HCT116 (cell line): ENCODE measurements at regions not wholly inside any gene's neighbourhood (a gene's known extent, or its start where the extent isn't known, plus 50 kb on each side); places are given as distances from the start of the nearest gene placed in this dataset.

Experiments used
- ATAC-seq: fragments of 200-7000 bp; cut with Tn5 transposase; 2 replicates; pipeline ENCODE4 v1.9.1; 2020; ENCODE audit warnings: mild to moderate bottlenecking, moderate library complexity
- BruUV-seq: library from RNA; stranded (reverse); fragments of 400-500 nt; replicated peaks from 2 replicates; lab custom pipeline; 2021; lab: Mats Ljungman, UMichigan
- CTCF ChIA-PET: fragments of 300-600 bp; sonication (Branson Sonifier 250); formaldehyde crosslinking; loops from one replicate; lab custom pipeline; 2021; ENCODE audit warnings: antibody characterized with exemption; lab: Charles Lee
- POLR2A ChIA-PET: fragments of 300-600, 350-600 bp; sonication (Branson Sonifier 250); formaldehyde crosslinking; loops from one replicate; lab custom pipeline; 2021; ENCODE audit warnings: antibody characterized with exemption; lab: Charles Lee
- RAD21 ChIA-PET, 2 experiments: fragments of 300-600 bp; sonication (Branson Sonifier 250); formaldehyde crosslinking; loops; one replicate each; lab custom pipeline; 2023; ENCODE audit warnings: low total read pairs in 2 of 2; ENCODE audit not compliant: uncharacterized antibody in 2 of 2, unreplicated experiment in 2 of 2, low non-redundant PET in 1 of 2; lab: Charles Lee
- DNase-seq: peaks from one replicate; pipeline ENCODE4 v3.0.0-alpha.2; 2010; ENCODE audit warnings: low read depth, low spot score
- H2AFZ ChIP-seq: fragments of 200-600 bp; shearing (Covaris generic), sonication (generic); 2 replicates; pipeline ENCODE4 v1.6.1; 2017; ENCODE audit warnings: low read depth, mixed run types, mixed read lengths, antibody characterized with exemption, low read length; ENCODE audit not compliant: poor library complexity, severe bottlenecking
- H3K27ac ChIP-seq: 2 replicates; pipeline ENCODE4 v1.5.1; 2012; ENCODE audit warnings: low read depth, low read length
- H3K27me3 ChIP-seq: fragments of 200-600 bp; sonication (generic); 2 replicates; pipeline ENCODE4 v1.6.1; 2016; ENCODE audit warnings: mixed run types, low read length, mixed read lengths; ENCODE audit not compliant: insufficient read depth
- H3K36me3 ChIP-seq, 2 experiments: fragments of 200-500 bp in 1 of 2; fragments of 200-600 bp in 1 of 2; sonication (Bioruptor generic) in 1 of 2; sonication (generic) in 1 of 2; 2 replicates each; pipeline versions ENCODE4 v1.5.1 to v1.6.1; 2014 to 2016; ENCODE audit warnings: low read length in 2 of 2, inconsistent platforms in 1 of 2, mixed read lengths in 1 of 2, mixed run types in 1 of 2; ENCODE audit not compliant: insufficient read depth in 2 of 2, control insufficient read depth in 1 of 2
- H3K4me1 ChIP-seq, 2 experiments: fragments of 200-600 bp in 1 of 2; sonication (generic) in 1 of 2; 2 replicates each; pipeline versions ENCODE4 v1.5.1 to v1.6.1; 2012 to 2017; ENCODE audit warnings: low read length in 2 of 2, inconsistent platforms in 1 of 2, mild to moderate bottlenecking in 1 of 2, mixed read lengths in 1 of 2, mixed run types in 1 of 2, moderate library complexity in 1 of 2; ENCODE audit not compliant: insufficient read depth in 2 of 2, control insufficient read depth in 1 of 2
- H3K4me2 ChIP-seq: fragments of 200-600 bp; sonication (generic); 2 replicates; pipeline ENCODE4 v1.6.1; 2017; ENCODE audit warnings: mixed run types, low read length, mixed read lengths
- H3K4me3 ChIP-seq, 2 experiments: fragments of 200-600 bp in 1 of 2; sonication (generic) in 1 of 2; replicated peaks in 1 of 2; 2 replicates each; pipeline ENCODE4 v1.5.1; 2011 to 2016; ENCODE audit warnings: low read length in 2 of 2, control low read depth in 1 of 2, low read depth in 1 of 2, mild to moderate bottlenecking in 1 of 2, mixed read lengths in 1 of 2, mixed run types in 1 of 2
- H3K79me2 ChIP-seq: fragments of 200-600 bp; sonication (generic); 2 replicates; pipeline ENCODE4 v1.6.1; 2017; ENCODE audit warnings: mild to moderate bottlenecking, mixed run types, low read length, moderate library complexity, mixed read lengths; ENCODE audit not compliant: insufficient read depth
- H3K9ac ChIP-seq: fragments of 200-600 bp; sonication (generic); 2 replicates; pipeline ENCODE4 v1.6.1; 2016; ENCODE audit warnings: low read length, mixed read lengths
- H3K9me2 ChIP-seq: fragments of 200-600 bp; sonication (generic), shearing (Covaris generic); 2 replicates; pipeline ENCODE4 v1.6.1; 2017; ENCODE audit warnings: mixed run types, mild to moderate bottlenecking, moderate library complexity; ENCODE audit not compliant: insufficient read depth
- H3K9me3 ChIP-seq, 2 experiments: fragments of 200-500 bp in 1 of 2; fragments of 200-600 bp in 1 of 2; sonication (Bioruptor generic) in 1 of 2; sonication (generic) in 1 of 2; 2 replicates each; pipeline ENCODE4 v1.6.1; 2014 to 2017; ENCODE audit warnings: low read length in 2 of 2, mixed read lengths in 2 of 2, inconsistent platforms in 1 of 2, low read depth in 1 of 2, mild to moderate bottlenecking in 1 of 2, mixed run types in 1 of 2, moderate library complexity in 1 of 2; ENCODE audit not compliant: control insufficient read depth in 1 of 2, insufficient read depth in 1 of 2
- H4K20me1 ChIP-seq: fragments of 200-600 bp; sonication (generic), shearing (Covaris generic); 2 replicates; pipeline ENCODE4 v1.6.1; 2017; ENCODE audit warnings: mixed run types, mild to moderate bottlenecking, moderate library complexity; ENCODE audit not compliant: insufficient read depth
- ATF3 ChIP-seq: IDR thresholded peaks from 2 replicates; pipeline ENCODE4 v1.6.1; 2012
- CBX3 ChIP-seq: IDR thresholded peaks from 2 replicates; pipeline ENCODE4 v1.6.1; 2012; ENCODE audit warnings: low read depth
- CEBPB ChIP-seq: IDR thresholded peaks from 2 replicates; pipeline ENCODE4 v1.6.1; 2012; ENCODE audit warnings: low read depth
- EGR1 ChIP-seq: IDR thresholded peaks from 2 replicates; pipeline ENCODE4 v1.6.1; 2012; ENCODE audit warnings: low read depth
- ELF1 ChIP-seq: IDR thresholded peaks from 2 replicates; pipeline ENCODE4 v1.6.1; 2012; ENCODE audit warnings: low read depth, borderline replicate concordance
- EZH2 ChIP-seq: fragments of 200-600 bp; sonication (generic); IDR thresholded peaks from 2 replicates; pipeline ENCODE4 v1.6.1; 2017; ENCODE audit warnings: antibody characterized with exemption, mixed run types
- EZH2phosphoT487 ChIP-seq: fragments of 200-600 bp; IDR thresholded peaks from 2 replicates; pipeline ENCODE4 v1.6.1; 2018; ENCODE audit warnings: antibody characterized with exemption, borderline replicate concordance
- FOSL1 ChIP-seq: IDR thresholded peaks from 2 replicates; pipeline ENCODE4 v1.6.1; 2012; ENCODE audit warnings: low read depth
- JUND ChIP-seq: IDR thresholded peaks from 2 replicates; pipeline ENCODE4 v1.6.1; 2012
- MAX ChIP-seq: IDR thresholded peaks from 2 replicates; pipeline ENCODE4 v1.6.1; 2012
- POLR2A ChIP-seq: IDR thresholded peaks from 2 replicates; pipeline ENCODE4 v1.7.0; 2011; ENCODE audit warnings: borderline replicate concordance; ENCODE audit not compliant: insufficient read depth, insufficient read length; ENCODE audit errors: extremely low read depth
- POLR2AphosphoS5 ChIP-seq: IDR thresholded peaks from 2 replicates; pipeline ENCODE4 v1.6.1; 2011; ENCODE audit warnings: mild to moderate bottlenecking, low read depth, low read length, moderate library complexity
- RAD21 ChIP-seq: IDR thresholded peaks from 2 replicates; pipeline ENCODE4 v1.6.1; 2012; ENCODE audit warnings: low read depth, mild to moderate bottlenecking
- SIN3A ChIP-seq: IDR thresholded peaks from 2 replicates; pipeline ENCODE4 v1.6.1; 2012; ENCODE audit warnings: low read depth
- SRF ChIP-seq: IDR thresholded peaks from 2 replicates; pipeline ENCODE4 v1.6.1; 2012; ENCODE audit warnings: low read depth
- TCF7L2 ChIP-seq: IDR thresholded peaks from 2 replicates; pipeline ENCODE4 v1.7.0; 2011; ENCODE audit warnings: borderline replicate concordance, inconsistent platforms; ENCODE audit not compliant: insufficient read depth, insufficient read length; ENCODE audit errors: extremely low read depth
- ZBTB33 ChIP-seq: IDR thresholded peaks from 2 replicates; pipeline ENCODE4 v1.6.1; 2011; ENCODE audit warnings: mild to moderate bottlenecking, low read length, moderate library complexity; ENCODE audit not compliant: insufficient replicate concordance; ENCODE audit errors: extremely low read depth
- ZFX ChIP-seq: fragments of 450-650 bp; IDR thresholded peaks from 2 replicates; pipeline ENCODE4 v1.6.1; 2017
- ZNF274 ChIP-seq: fragments of 200-500 bp; sonication (Bioruptor generic); IDR thresholded peaks from 2 replicates; pipeline ENCODE4 v1.6.1; 2014; ENCODE audit warnings: mild to moderate bottlenecking, low read depth, low read length, inconsistent platforms
- intact Hi-C: fragments of 100-400 bp; cut with micrococcal nuclease; formaldehyde crosslinking; loops from 2 replicates; pipeline ENCODE4 v1.10.0; 2022

GRCh38 chr6:4613795-4614194 is 162.4 kb upstream of the CDYL start:
- ChIA-PET CTCF (no interaction called here), POLR2A (no interaction called here), RAD21 (no interaction called here)
- TF ChIP-seq CBX3 (no peak), EZH2phosphoT487 (no peak), POLR2A (no peak), ATF3 (no peak), FOSL1 (no peak), ZFX (no peak), TCF7L2 (no peak), EGR1 (no peak), SIN3A (no peak), ZNF274 (no peak), CEBPB (no peak), EZH2 (no peak), ELF1 (no peak), POLR2AphosphoS5 (no peak), SRF (no peak), MAX (no peak), RAD21 (no peak), JUND (no peak), ZBTB33 (no peak)
- Histone ChIP-seq H3K9ac (no peak overlapping the region), H3K4me2 (no peak overlapping the region), H3K27ac (no peak overlapping the region), H4K20me1 (no peaks in the 10 kb centered on the region), H3K79me2 (no peaks in the 10 kb centered on the region), H3K27me3 (peaks cover 23% of the 10 kb centered on the region; the same call in 1 of the 2 replicates), H3K36me3 (no peaks in the 10 kb centered on the region), H3K9me3 (no peaks in the 10 kb centered on the region), H3K4me1 (no peaks in the 10 kb centered on the region), H3K4me3 (no peak overlapping the region), H3K9me2 (no peaks in the 10 kb centered on the region), H2AFZ (no peak overlapping the region)
- BruUV-seq = no TSS peak
- intact Hi-C loops = no loop called here
- DNase-seq = no peak
- no peak for ATAC-seq
